Osteocyte (in vitro differentiated cells): ENCODE measurements at regions not wholly inside any gene's neighbourhood (a gene's known extent, or its start where the extent isn't known, plus 50 kb on each side); places are given as distances from the start of the nearest gene placed in this dataset.
A peak's percentile ranks its signal among the peaks of the same experiment; 100 is the strongest.

ENCODE experiments used
- DNase-seq: peaks from one replicate; pipeline ENCODE4 v3.0.0; 2021; ENCODE audit warnings: mixed read lengths; ENCODE audit not compliant: unreplicated experiment; ENCODE audit errors: extremely low spot score
- H3K27ac Mint-ChIP-seq: one replicate; pipeline ENCODE4 v1.8.0; 2021; ENCODE audit warnings: mild to moderate bottlenecking, mixed read lengths; ENCODE audit not compliant: unreplicated experiment
- H3K27me3 Mint-ChIP-seq: one replicate; pipeline ENCODE4 v1.8.0; 2021; ENCODE audit warnings: mixed read lengths; ENCODE audit not compliant: unreplicated experiment
- H3K36me3 Mint-ChIP-seq: one replicate; pipeline ENCODE4 v1.8.0; 2021; ENCODE audit warnings: mixed read lengths; ENCODE audit not compliant: unreplicated experiment
- H3K4me1 Mint-ChIP-seq: one replicate; pipeline ENCODE4 v1.8.0; 2021; ENCODE audit warnings: mixed read lengths; ENCODE audit not compliant: unreplicated experiment
- H3K4me3 Mint-ChIP-seq: one replicate; pipeline ENCODE4 v1.8.0; 2021; ENCODE audit warnings: mild to moderate bottlenecking, moderate library complexity, mixed read lengths; ENCODE audit not compliant: unreplicated experiment
- H3K9me3 Mint-ChIP-seq: one replicate; pipeline ENCODE4 v1.8.0; 2021; ENCODE audit warnings: mixed read lengths; ENCODE audit not compliant: unreplicated experiment
- CTCF ChIP-seq: fragments of 200-600 bp; sonication (generic); IDR thresholded peaks from 2 replicates; pipeline ENCODE4 v1.5.0; 2021; ENCODE audit warnings: antibody characterized with exemption, mild to moderate bottlenecking, moderate library complexity

- no peaks in the 10 kb centered on the region for H3K36me3 Mint-ChIP-seq
- DNase-seq: no peak
- TF ChIP-seq CTCF: peak; percentile 67
- no peak overlapping the region for H3K4me3 Mint-ChIP-seq
- no peaks in the 10 kb centered on the region for H3K9me3 Mint-ChIP-seq
- H3K4me1 Mint-ChIP-seq: peaks cover 13% of the 10 kb centered on the region
- no peak overlapping the region for H3K27ac Mint-ChIP-seq
- no peaks in the 10 kb centered on the region for H3K27me3 Mint-ChIP-seq
Observed at GRCh38 chr5:85049020-85049419, 664.3 kb upstream of the EDIL3 start.

- no peak overlapping the region for H3K4me3 Mint-ChIP-seq
- H3K36me3 Mint-ChIP-seq: no peaks in the 10 kb centered on the region
- H3K4me1 Mint-ChIP-seq: peaks cover 15% of the 10 kb centered on the region
- H3K9me3 Mint-ChIP-seq: no peaks in the 10 kb centered on the region
- no peaks in the 10 kb centered on the region for H3K27me3 Mint-ChIP-seq
- no peak for DNase-seq
- H3K27ac Mint-ChIP-seq: no peak overlapping the region
- TF ChIP-seq CTCF: no peak
Observed at GRCh38 chr5:85052826-85053225, 668.1 kb upstream of the EDIL3 start.

GRCh38 chr5:85069659-85070640 lies 685.3 kb upstream of the EDIL3 start:
- no peak for TF ChIP-seq CTCF
- Mint-ChIP-seq H3K27me3 (peaks cover 10% of the 10 kb centered on the region), H3K9me3 (no peaks in the 10 kb centered on the region), H3K4me1 (no peaks in the 10 kb centered on the region), H3K36me3 (no peaks in the 10 kb centered on the region), H3K27ac (no peak overlapping the region), H3K4me3 (no peak overlapping the region)
- no peak for DNase-seq

- H3K4me1 Mint-ChIP-seq: no peaks in the 10 kb centered on the region
- DNase-seq: no peak
- H3K36me3 Mint-ChIP-seq: no peaks in the 10 kb centered on the region
- no peak overlapping the region for H3K27ac Mint-ChIP-seq
- TF ChIP-seq CTCF: no peak
- H3K27me3 Mint-ChIP-seq: peaks cover 11% of the 10 kb centered on the region
- no peaks in the 10 kb centered on the region for H3K9me3 Mint-ChIP-seq
- no peak overlapping the region for H3K4me3 Mint-ChIP-seq
Observed at GRCh38 chr5:85077581-85077980, 692.9 kb upstream of the EDIL3 start.

GRCh38 chr5:85096421-85096820 lies 711.7 kb upstream of the EDIL3 start:
- Mint-ChIP-seq H3K36me3 (no peaks in the 10 kb centered on the region), H3K4me1 (no peaks in the 10 kb centered on the region), H3K27ac (no peak overlapping the region), H3K4me3 (no peak overlapping the region), H3K27me3 (peaks cover 10% of the 10 kb centered on the region), H3K9me3 (peaks cover 15% of the 10 kb centered on the region)
- no peak for TF ChIP-seq CTCF
- DNase-seq: no peak
